ENCODE measurements at regions not wholly inside any gene's neighbourhood (a gene's known extent, or its start where the extent isn't known, plus 50 kb on each side); places are given as distances from the start of the nearest gene placed in this dataset.
"Not testable (repeated sequence)": the region's sequence is repeated elsewhere in the genome, so short reads cannot be mapped to it uniquely, and the experiment has no call there.

- no peak for TF ChIP-seq CTCF (IDR thresholded peaks at IDR 0.05; ENCODE audit: unreplicated experiment)
- Mint-ChIP-seq H3K4me3 (no peak overlapping the region), H3K27ac (no peak overlapping the region), H3K4me1 (no peaks in the 10 kb centered on the region), H3K36me3 (no peaks in the 10 kb centered on the region), H3K9me3 (peaks cover 59% of the 10 kb centered on the region), H3K27me3 (ENCODE audit: low read depth) (no peaks in the 10 kb centered on the region)
- DNase-seq (ENCODE audit: low spot score in 2 of 2, unreplicated experiment in 2 of 2) = no peak
Observed at GRCh38 chrX:122344816-122345215, 839.3 kb upstream of the GRIA3 start.

DNA sequence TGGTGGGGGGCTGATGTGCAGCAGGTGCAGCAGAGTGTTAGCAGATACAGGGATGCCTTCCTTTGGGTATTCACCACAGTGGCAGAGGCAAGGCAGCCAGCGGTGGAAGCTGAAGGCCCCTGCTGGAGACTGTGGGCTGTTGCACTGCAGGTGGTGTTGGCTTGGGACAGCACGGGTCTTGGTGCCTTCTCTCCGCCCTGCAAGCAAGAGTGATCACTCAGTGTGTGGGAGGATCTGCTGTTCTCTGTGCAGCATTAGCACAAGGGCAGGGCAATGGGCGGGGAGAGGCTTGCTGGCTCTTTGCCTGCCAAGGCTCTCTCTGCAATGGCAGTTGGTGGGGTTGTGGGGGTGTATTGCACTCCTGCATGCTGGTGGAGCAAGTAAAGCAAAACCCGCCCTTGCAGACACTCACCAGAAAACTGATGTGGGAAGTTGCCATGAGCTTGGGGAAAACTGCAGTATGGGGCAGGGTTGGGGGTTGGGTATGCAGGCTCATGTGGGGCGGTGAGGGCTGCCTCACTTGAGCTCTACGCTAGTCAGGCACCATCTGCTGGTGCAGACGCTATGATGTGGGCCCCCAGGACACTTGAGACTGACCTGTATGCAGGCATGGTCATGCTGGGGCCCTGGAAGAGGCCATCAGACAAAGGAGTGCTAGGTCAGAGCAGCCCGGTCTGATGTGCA lies 820.8 kb upstream of the GRIA3 start:
- Mint-ChIP-seq H3K27me3 (ENCODE audit: low read depth) (no peaks in the 10 kb centered on the region), H3K4me3 (no peak overlapping the region), H3K4me1 (no peaks in the 10 kb centered on the region), H3K36me3 (no peaks in the 10 kb centered on the region), H3K9me3 (peaks cover 30% of the 10 kb centered on the region), H3K27ac (no peak overlapping the region)
- DNase-seq (ENCODE audit: low spot score in 2 of 2, unreplicated experiment in 2 of 2) = no peak
- TF ChIP-seq CTCF (IDR thresholded peaks at IDR 0.05; ENCODE audit: unreplicated experiment) = no peak

- H3K27ac Mint-ChIP-seq; H3K27me3 Mint-ChIP-seq (ENCODE audit: low read depth); DNase-seq (ENCODE audit: low spot score in 2 of 2, unreplicated experiment in 2 of 2); H3K4me1 Mint-ChIP-seq; H3K36me3 Mint-ChIP-seq; H3K4me3 Mint-ChIP-seq: not testable (repeated sequence)
- peaks cover 57% of the 10 kb centered on the region for H3K9me3 Mint-ChIP-seq
Observed at GRCh38 chrX:122375533-122375932, 808.5 kb upstream of the GRIA3 start.

- no peak for DNase-seq (ENCODE audit: low spot score in 2 of 2, unreplicated experiment in 2 of 2)
- peaks cover 12% of the 10 kb centered on the region for H3K9me3 Mint-ChIP-seq
- no peak for TF ChIP-seq CTCF (IDR thresholded peaks at IDR 0.05; ENCODE audit: unreplicated experiment)
- H3K27me3 Mint-ChIP-seq (ENCODE audit: low read depth) = no peaks in the 10 kb centered on the region
- no peaks in the 10 kb centered on the region for H3K4me1 Mint-ChIP-seq
- no peaks in the 10 kb centered on the region for H3K36me3 Mint-ChIP-seq
- no peak overlapping the region for H3K27ac Mint-ChIP-seq
- no peak overlapping the region for H3K4me3 Mint-ChIP-seq
Observed at GRCh38 chrX:122389005-122389404, 795.1 kb upstream of the GRIA3 start.

DNA sequence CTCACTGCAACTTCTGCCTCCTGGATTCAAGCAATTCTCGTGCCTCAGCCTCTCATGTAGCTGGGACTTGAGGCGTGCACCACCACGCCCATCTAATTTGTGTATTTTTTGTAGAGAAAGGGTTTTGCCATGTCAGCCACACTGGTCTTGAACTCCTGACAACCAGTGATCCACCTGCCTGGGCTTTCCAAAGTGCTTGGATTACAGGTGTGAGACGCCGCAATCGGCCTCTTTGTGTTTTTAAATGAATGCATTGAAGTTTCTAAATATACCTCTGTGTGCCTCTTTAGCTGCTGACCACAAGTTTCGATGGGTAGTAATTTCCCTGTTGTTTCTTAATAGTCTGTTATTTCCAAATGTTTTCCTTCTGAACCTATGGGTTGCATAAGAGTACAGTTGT lies 765.3 kb upstream of the GRIA3 start:
- TF ChIP-seq CTCF (IDR thresholded peaks at IDR 0.05; ENCODE audit: unreplicated experiment) = no peak
- no peaks in the 10 kb centered on the region for H3K27me3 Mint-ChIP-seq (ENCODE audit: low read depth)
- no peak overlapping the region for H3K27ac Mint-ChIP-seq
- H3K9me3 Mint-ChIP-seq = peaks cover 33% of the 10 kb centered on the region
- H3K4me3 Mint-ChIP-seq = no peak overlapping the region
- no peaks in the 10 kb centered on the region for H3K4me1 Mint-ChIP-seq
- H3K36me3 Mint-ChIP-seq = no peaks in the 10 kb centered on the region
- no peak for DNase-seq (ENCODE audit: low spot score in 2 of 2, unreplicated experiment in 2 of 2)

- Mint-ChIP-seq H3K27me3 (ENCODE audit: low read depth) (no peaks in the 10 kb centered on the region), H3K4me1 (no peaks in the 10 kb centered on the region), H3K36me3 (no peaks in the 10 kb centered on the region), H3K9me3 (peaks cover 33% of the 10 kb centered on the region), H3K27ac (no peak overlapping the region), H3K4me3 (no peak overlapping the region)
- TF ChIP-seq CTCF (IDR thresholded peaks at IDR 0.05; ENCODE audit: unreplicated experiment) = no peak
- no peak for DNase-seq (ENCODE audit: low spot score in 2 of 2, unreplicated experiment in 2 of 2)
Observed at GRCh38 chrX:122421434-122422121, 762.5 kb upstream of the GRIA3 start.

Data from mesothelial cell of epicardium (in vitro differentiated cells).